ENCODE measurements at regions not wholly inside any gene's neighbourhood (a gene's known extent, or its start where the extent isn't known, plus 50 kb on each side); places are given as distances from the start of the nearest gene placed in this dataset.

GRCh38 chr2:217054791-217055190, 194.9 kb upstream of the TNP1 start:
- Histone ChIP-seq H3K4me3 (ENCODE audit: low read depth in 1 of 2, low read length in 1 of 2) (no peak overlapping the region), H3K36me3 (no peaks in the 10 kb centered on the region), H3K27me3 (peaks cover 14% of the 10 kb centered on the region), H3K9me3 (no peaks in the 10 kb centered on the region), H3K27ac (no peak overlapping the region), H3K4me1 (ENCODE audit: control insufficient read depth in 1 of 2, insufficient read depth in 1 of 2, low read depth in 1 of 2, low read length in 1 of 2) (no peaks in the 10 kb centered on the region)
- no peak for TF ChIP-seq CTCF (IDR thresholded peaks at IDR 0.05)

DNA sequence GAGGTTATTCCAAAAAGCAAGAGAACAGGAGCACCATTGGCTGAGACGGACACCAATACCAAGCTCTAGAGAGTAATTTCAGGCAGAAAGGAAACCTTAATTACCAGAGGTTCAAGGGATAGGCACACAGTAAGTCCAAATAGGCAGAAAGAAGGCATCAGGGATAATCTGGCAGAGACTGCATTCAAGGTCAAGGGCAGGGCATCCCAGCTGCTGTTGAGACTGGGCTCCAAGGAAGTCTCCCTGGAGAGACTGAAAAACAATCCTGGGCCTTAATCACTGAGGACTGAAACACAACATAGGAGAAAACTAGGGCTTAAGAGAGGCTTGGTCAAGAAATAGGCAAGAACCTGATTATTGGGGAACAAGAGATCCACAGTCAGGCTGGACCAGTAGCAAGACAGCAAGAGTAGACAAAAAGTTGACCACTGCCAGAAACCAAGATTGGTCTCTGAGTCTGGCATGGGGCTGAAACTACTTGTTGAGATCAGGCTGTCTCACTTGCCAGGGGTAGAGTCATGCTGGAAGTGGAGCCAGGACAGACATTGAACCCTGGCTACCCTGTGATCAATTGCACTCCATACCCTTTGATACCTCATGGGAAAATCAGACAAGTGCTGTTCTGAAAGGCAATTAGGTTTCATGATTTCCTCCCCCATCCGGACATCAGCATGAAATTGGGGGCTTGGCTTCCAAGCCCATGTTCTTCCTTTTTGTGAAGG, 193.2 kb upstream of the TNP1 start:
- H3K27me3 ChIP-seq: peaks cover 14% of the 10 kb centered on the region
- TF ChIP-seq CTCF (IDR thresholded peaks at IDR 0.05): no peak

DNA sequence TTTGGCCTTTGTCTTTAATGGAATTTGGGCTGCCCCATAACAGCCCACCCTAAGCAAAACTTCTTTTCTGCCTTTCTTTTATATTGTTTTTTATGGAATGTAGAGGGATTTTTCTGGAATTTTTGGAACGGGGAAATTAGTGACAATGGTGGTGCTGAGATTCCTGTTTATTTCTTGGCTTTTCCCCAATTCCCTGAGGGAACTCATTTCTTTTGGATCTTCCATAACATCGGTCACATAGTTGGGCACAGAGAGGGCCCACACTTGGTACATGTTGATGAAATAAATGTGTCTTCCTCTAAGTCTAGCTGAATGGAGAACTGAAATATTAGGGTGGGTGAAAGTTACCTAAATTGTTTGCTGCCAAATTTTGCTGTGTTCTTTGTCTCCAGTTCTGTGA, 191.6 kb upstream of the TNP1 start:
- TF ChIP-seq CTCF (IDR thresholded peaks at IDR 0.05): no peak
- no peaks in the 10 kb centered on the region for H3K4me1 ChIP-seq (ENCODE audit: control insufficient read depth in 1 of 2, insufficient read depth in 1 of 2, low read depth in 1 of 2, low read length in 1 of 2)
- no peaks in the 10 kb centered on the region for H3K9me3 ChIP-seq
- no peaks in the 10 kb centered on the region for H3K36me3 ChIP-seq
- no peak overlapping the region for H3K27ac ChIP-seq
- H3K4me3 ChIP-seq (ENCODE audit: low read depth in 1 of 2, low read length in 1 of 2): no peak overlapping the region
- H3K27me3 ChIP-seq: peaks cover 17% of the 10 kb centered on the region

More for the DNA sequence above, 193.2 kb upstream of the TNP1 start:
- Histone ChIP-seq H3K9me3 (no peaks in the 10 kb centered on the region), H3K4me3 (ENCODE audit: low read depth in 1 of 2, low read length in 1 of 2) (no peak overlapping the region), H3K4me1 (ENCODE audit: control insufficient read depth in 1 of 2, insufficient read depth in 1 of 2, low read depth in 1 of 2, low read length in 1 of 2) (no peaks in the 10 kb centered on the region), H3K27ac (no peak overlapping the region), H3K36me3 (no peaks in the 10 kb centered on the region)

GRCh38 chr2:217049956-217050355, 190.1 kb upstream of the TNP1 start:
- peaks cover 17% of the 10 kb centered on the region for H3K27me3 ChIP-seq
- H3K4me3 ChIP-seq (ENCODE audit: low read depth in 1 of 2, low read length in 1 of 2): no peak overlapping the region
- no peaks in the 10 kb centered on the region for H3K36me3 ChIP-seq
- no peaks in the 10 kb centered on the region for H3K4me1 ChIP-seq (ENCODE audit: control insufficient read depth in 1 of 2, insufficient read depth in 1 of 2, low read depth in 1 of 2, low read length in 1 of 2)
- no peaks in the 10 kb centered on the region for H3K9me3 ChIP-seq
- H3K27ac ChIP-seq: no peak overlapping the region
- no peak for TF ChIP-seq CTCF (IDR thresholded peaks at IDR 0.05)

- peaks cover 14% of the 10 kb centered on the region for H3K27me3 ChIP-seq
- TF ChIP-seq CTCF (IDR thresholded peaks at IDR 0.05): no peak
- no peak overlapping the region for H3K4me3 ChIP-seq (ENCODE audit: low read depth in 1 of 2, low read length in 1 of 2)
- H3K4me1 ChIP-seq (ENCODE audit: control insufficient read depth in 1 of 2, insufficient read depth in 1 of 2, low read depth in 1 of 2, low read length in 1 of 2): no peaks in the 10 kb centered on the region
- no peaks in the 10 kb centered on the region for H3K9me3 ChIP-seq
- no peak overlapping the region for H3K27ac ChIP-seq
- H3K36me3 ChIP-seq: no peaks in the 10 kb centered on the region
Measured at GRCh38 chr2:217049422-217049821, 189.6 kb upstream of the TNP1 start.

Measured in neutrophil (primary cell).